B cell (primary cell): ENCODE measurements at regions not wholly inside any gene's neighbourhood (a gene's known extent, or its start where the extent isn't known, plus 50 kb on each side); places are given as distances from the start of the nearest gene placed in this dataset.

Experiments
- ATAC-seq: fragments of 200-7000 bp; cut with Tn5 transposase; one replicate; pipeline ENCODE4 v1.10.0; 2021; ENCODE audit warnings: low read depth, mild to moderate bottlenecking, moderate number of reproducible peaks, moderate library complexity
- CTCF ChIA-PET: fragments of 350-600 bp; sonication (Branson Sonifier 250); formaldehyde crosslinking; loops from one replicate; lab custom pipeline; 2021; ENCODE audit warnings: antibody characterized with exemption, inconsistent platforms; lab: Charles Lee
- POLR2A ChIA-PET: fragments of 350-600 bp; sonication (Branson Sonifier 250); formaldehyde crosslinking; loops from one replicate; lab custom pipeline; 2021; ENCODE audit warnings: antibody characterized with exemption; lab: Charles Lee
- DNase-seq: peaks from one replicate; pipeline ENCODE4 v3.0.0; 2013
- H2AFZ ChIP-seq: 2 replicates; pipeline ENCODE4 v1.6.1; 2012; ENCODE audit warnings: mild to moderate bottlenecking, low read depth, low read length; ENCODE audit not compliant: insufficient read depth, poor library complexity, severe bottlenecking
- H3K27ac ChIP-seq, 2 donors: 1 replicate in 1 of 2; 2 replicates in 1 of 2; pipeline ENCODE4 v1.5.1; 2012 to 2013; ENCODE audit warnings: low read length in 2 of 2, mild to moderate bottlenecking in 2 of 2, moderate library complexity in 1 of 2
- H3K27me3 ChIP-seq, 4 experiments: fragments of 200-600 bp in 1 of 4; sonication (generic) in 1 of 4; replicated peaks in 1 of 4; 1 replicate in 2 of 4; 2 replicates in 2 of 4; pipeline versions ENCODE4 v1.6.1 to v1.7.0; 2013 to 2016; ENCODE audit warnings: low read length in 3 of 4, mild to moderate bottlenecking in 2 of 4, mixed read lengths in 1 of 4, moderate library complexity in 1 of 4; ENCODE audit not compliant: insufficient read depth in 4 of 4, control insufficient read depth in 3 of 4; ENCODE audit errors: control extremely low read depth in 1 of 4
- H3K36me3 ChIP-seq, 2 experiments: replicated peaks in 1 of 2; 1 replicate in 1 of 2; 2 replicates in 1 of 2; pipeline versions ENCODE4 v1.6.1 to v1.7.1; 2013; ENCODE audit warnings: low read length in 1 of 2; ENCODE audit not compliant: insufficient read depth in 2 of 2, control insufficient read depth in 1 of 2; ENCODE audit errors: control extremely low read depth in 1 of 2, extremely low read depth in 1 of 2
- H3K4me1 ChIP-seq, 2 donors: fragments of 200-600 bp in 1 of 2; sonication (generic) in 1 of 2; 1 replicate in 1 of 2; 2 replicates in 1 of 2; pipeline versions ENCODE4 v1.5.1 to v1.6.1; 2013 to 2017; ENCODE audit warnings: low read length in 2 of 2; ENCODE audit not compliant: control insufficient read depth in 2 of 2, insufficient read depth in 2 of 2
- H3K4me2 ChIP-seq: replicated peaks from 2 replicates; pipeline ENCODE3; 2012; ENCODE audit warnings: mild to moderate bottlenecking, low read depth, low read length; ENCODE audit not compliant: poor library complexity, severe bottlenecking
- H3K4me3 ChIP-seq, 5 experiments: fragments of 200-600 bp in 1 of 5; sonication (generic) in 1 of 5; 1 replicate in 3 of 5; 2 replicates in 2 of 5; pipeline versions ENCODE4 v1.5.1 to v1.7.0; 2011 to 2016; ENCODE audit warnings: low read length in 4 of 5, mild to moderate bottlenecking in 4 of 5, low read depth in 2 of 5, control low read depth in 1 of 5, moderate library complexity in 1 of 5; ENCODE audit not compliant: insufficient read depth in 1 of 5; ENCODE audit errors: control extremely low read depth in 1 of 5, extremely low read depth in 1 of 5
- H3K79me2 ChIP-seq: fragments of 200-600 bp; sonication (generic); one replicate; pipeline ENCODE4 v1.6.0; 2016; ENCODE audit warnings: low read length; ENCODE audit not compliant: control insufficient read depth, insufficient read depth
- H3K9ac ChIP-seq: fragments of 200-600 bp; sonication (generic); 2 replicates; pipeline ENCODE4 v1.6.1; 2017; ENCODE audit warnings: mild to moderate bottlenecking, low read length, moderate library complexity
- H3K9me3 ChIP-seq, 3 donors: one replicate each; pipeline versions ENCODE4 v1.6.1 to v1.7.1; 2013; ENCODE audit warnings: low read length in 2 of 3; ENCODE audit not compliant: control insufficient read depth in 2 of 3, insufficient read depth in 1 of 3; ENCODE audit errors: control extremely low read depth in 1 of 3
- H4K20me1 ChIP-seq: 2 replicates; pipeline ENCODE4 v1.6.0; 2012; ENCODE audit warnings: mild to moderate bottlenecking, low read length; ENCODE audit not compliant: insufficient read depth, control insufficient read depth, poor library complexity, severe bottlenecking
- H3K27ac Mint-ChIP-seq: one replicate; pipeline ENCODE4 v1.8.0; 2021; ENCODE audit warnings: mixed read lengths
- H3K27me3 Mint-ChIP-seq: one replicate; pipeline ENCODE4 v1.8.0; 2021; ENCODE audit warnings: mixed read lengths
- H3K4me1 Mint-ChIP-seq: one replicate; pipeline ENCODE4 v1.8.0; 2021; ENCODE audit warnings: mixed read lengths
- H3K4me3 Mint-ChIP-seq: one replicate; pipeline ENCODE4 v1.8.0; 2021; ENCODE audit warnings: mixed read lengths
- H3K9me3 Mint-ChIP-seq: one replicate; pipeline ENCODE4 v1.8.0; 2022; ENCODE audit warnings: mixed read lengths; ENCODE audit not compliant: insufficient read depth
- EZH2 ChIP-seq: IDR thresholded peaks from 2 replicates; pipeline ENCODE4 v1.6.1; 2012; ENCODE audit warnings: borderline replicate concordance, low read depth, mild to moderate bottlenecking, moderate library complexity, low read length; ENCODE audit not compliant: insufficient read depth, poor library complexity, severe bottlenecking
- WGBS: methylation state at CpG from one replicate; pipeline ENCODE4 v1.1.5; 2013; ENCODE audit warnings: missing lambda C conversion rate; ENCODE audit not compliant: insufficient coverage; 5-methylcytosine and 5-hydroxymethylcytosine counted together
- intact Hi-C: fragments of 100-400 bp; cut with micrococcal nuclease; formaldehyde crosslinking; loops from one replicate; pipeline ENCODE4 v1.10.0; 2022
- TF ChIP-seq, protein P1 (sequence below): fragments of 200-600 bp; IDR thresholded peaks from one replicate; pipeline ENCODE4 v1.8.0; 2022; ENCODE audit warnings: antibody characterized with exemption, mild to moderate bottlenecking

DNA sequence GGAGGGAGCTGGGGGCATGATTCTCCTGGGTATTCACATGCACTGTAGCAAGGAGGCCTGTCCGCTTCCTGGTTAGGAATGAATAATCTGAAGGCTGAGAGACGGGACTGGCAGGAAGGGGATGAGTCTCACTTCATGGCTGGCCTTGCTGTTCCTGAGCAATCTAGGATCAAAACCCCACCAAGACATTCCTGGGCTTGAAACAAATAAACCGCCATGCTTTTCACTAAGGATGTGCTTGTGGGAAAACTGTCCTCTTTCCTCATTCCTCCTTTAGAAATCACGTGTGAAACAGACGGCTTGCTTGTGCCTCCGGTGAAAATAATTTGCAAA lies 132.8 kb downstream of the MACROH2A1 start:
- Histone ChIP-seq H3K36me3 (no peaks in the 10 kb centered on the region), H3K79me2 (no peaks in the 10 kb centered on the region), H3K9me3 (peaks cover 0 to 3% (median 0%) of the 10 kb centered on the region in 3 donors), H3K4me2 (no peak overlapping the region), H4K20me1 (no peaks in the 10 kb centered on the region), H2AFZ (no peak overlapping the region), H3K4me1 (no peaks in the 10 kb centered on the region), H3K4me3 (no peak overlapping the region), H3K27ac (no peak overlapping the region), H3K27me3 (peaks cover 0 to 3% (median 0%) of the 10 kb centered on the region in 4 experiments), H3K9ac (no peak overlapping the region)
- no peak for TF ChIP-seq EZH2
- TF ChIP-seq, protein P1, sequence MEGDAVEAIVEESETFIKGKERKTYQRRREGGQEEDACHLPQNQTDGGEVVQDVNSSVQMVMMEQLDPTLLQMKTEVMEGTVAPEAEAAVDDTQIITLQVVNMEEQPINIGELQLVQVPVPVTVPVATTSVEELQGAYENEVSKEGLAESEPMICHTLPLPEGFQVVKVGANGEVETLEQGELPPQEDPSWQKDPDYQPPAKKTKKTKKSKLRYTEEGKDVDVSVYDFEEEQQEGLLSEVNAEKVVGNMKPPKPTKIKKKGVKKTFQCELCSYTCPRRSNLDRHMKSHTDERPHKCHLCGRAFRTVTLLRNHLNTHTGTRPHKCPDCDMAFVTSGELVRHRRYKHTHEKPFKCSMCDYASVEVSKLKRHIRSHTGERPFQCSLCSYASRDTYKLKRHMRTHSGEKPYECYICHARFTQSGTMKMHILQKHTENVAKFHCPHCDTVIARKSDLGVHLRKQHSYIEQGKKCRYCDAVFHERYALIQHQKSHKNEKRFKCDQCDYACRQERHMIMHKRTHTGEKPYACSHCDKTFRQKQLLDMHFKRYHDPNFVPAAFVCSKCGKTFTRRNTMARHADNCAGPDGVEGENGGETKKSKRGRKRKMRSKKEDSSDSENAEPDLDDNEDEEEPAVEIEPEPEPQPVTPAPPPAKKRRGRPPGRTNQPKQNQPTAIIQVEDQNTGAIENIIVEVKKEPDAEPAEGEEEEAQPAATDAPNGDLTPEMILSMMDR: no peak
- Mint-ChIP-seq H3K27ac (no peak overlapping the region), H3K4me1 (no peaks in the 10 kb centered on the region), H3K4me3 (no peak overlapping the region), H3K9me3 (peaks cover 5% of the 10 kb centered on the region), H3K27me3 (peaks cover 27% of the 10 kb centered on the region)
- ATAC-seq (no peak), DNase-seq (no peak)
- ChIA-PET CTCF (no interaction called here), POLR2A (no interaction called here)
- intact Hi-C loops: no loop called here
- WGBS: 91% methylated on average over 6 of the region's 6 CpGs

DNA sequence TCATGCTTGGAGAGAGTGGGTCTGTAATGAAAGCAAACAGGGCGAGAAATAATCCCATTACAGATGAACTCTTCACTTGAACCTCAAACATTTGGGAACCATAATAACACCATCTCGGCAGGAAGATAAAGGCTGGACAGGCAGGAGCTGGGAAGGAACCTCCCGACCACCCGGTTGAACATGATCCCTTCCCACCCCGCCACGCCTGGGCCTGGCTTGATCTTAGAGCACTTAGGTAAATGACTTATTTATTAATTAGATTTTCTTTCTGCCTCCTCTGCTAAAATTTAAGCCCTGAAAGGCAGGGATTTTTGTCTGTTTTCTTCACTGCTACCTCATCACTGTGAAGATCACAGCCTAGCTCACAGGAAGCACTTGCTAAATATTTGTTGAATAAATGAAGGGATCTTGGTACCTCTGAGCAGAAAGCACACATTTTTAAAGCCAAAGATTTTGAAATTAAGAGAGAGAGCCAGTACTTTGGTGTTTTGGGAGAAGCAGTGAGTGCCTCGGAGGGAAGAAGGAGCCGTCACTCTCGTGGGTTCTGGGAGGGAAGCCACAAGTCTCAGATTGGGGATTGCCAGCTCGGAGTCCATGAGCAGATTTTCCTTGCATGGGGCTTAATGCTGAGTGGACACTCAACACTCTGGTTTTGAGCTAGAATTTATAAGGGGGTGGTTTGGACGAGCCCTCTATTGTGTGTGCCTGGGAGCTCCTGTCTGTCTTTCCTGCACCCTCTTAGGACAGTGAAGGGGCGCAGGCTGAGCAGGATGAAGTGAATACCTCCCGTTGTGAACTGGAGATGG lies 133.3 kb downstream of the MACROH2A1 start:
- Histone ChIP-seq H3K27me3 (peaks cover 0 to 3% (median 0%) of the 10 kb centered on the region in 4 experiments), H3K27ac (no peak overlapping the region), H3K79me2 (no peaks in the 10 kb centered on the region), H4K20me1 (no peaks in the 10 kb centered on the region), H3K9ac (no peak overlapping the region), H3K4me3 (no peak overlapping the region), H3K4me2 (no peak overlapping the region), H3K4me1 (no peaks in the 10 kb centered on the region), H3K36me3 (no peaks in the 10 kb centered on the region), H3K9me3 (peaks cover 0 to 3% (median 0%) of the 10 kb centered on the region in 3 donors), H2AFZ (no peak overlapping the region)
- Mint-ChIP-seq H3K27ac (no peak overlapping the region), H3K9me3 (peaks cover 5% of the 10 kb centered on the region), H3K4me3 (no peak overlapping the region), H3K27me3 (peaks cover 29% of the 10 kb centered on the region), H3K4me1 (no peaks in the 10 kb centered on the region)
- intact Hi-C loops: no loop called here
- 85% methylated on average over 10 of the region's 13 CpGs for WGBS
- POLR2A ChIA-PET: interaction anchor here (0.6 kb wide), 1 partner anchor 11 kb away, joined by 3 read pairs; no protein-coding TSS in a partner anchor
- TF ChIP-seq EZH2: no peak
- TF ChIP-seq, protein P1: no peak
- ATAC-seq (no peak), DNase-seq (no peak)
- CTCF ChIA-PET: no interaction called here
